DND-41 (cell line): ENCODE measurements at regions not wholly inside any gene's neighbourhood (a gene's known extent, or its start where the extent isn't known, plus 50 kb on each side); places are given as distances from the start of the nearest gene placed in this dataset.
A peak's percentile ranks its signal among the peaks of the same experiment; 100 is the strongest.

Experiments used
- ATAC-seq: fragments of 200-7000 bp; cut with Tn5 transposase; 3 replicates; pipeline ENCODE4 v1.9.1; 2021; ENCODE audit warnings: low read depth; ENCODE audit not compliant: insufficient read depth
- DNase-seq: peaks from one replicate; pipeline ENCODE4 v3.0.0-alpha.2; 2020
- H2AFZ ChIP-seq: 2 replicates; pipeline ENCODE4 v1.6.0; 2012; ENCODE audit warnings: low read depth, low read length
- H3K27ac ChIP-seq: 2 replicates; pipeline ENCODE4 v1.5.1; 2012; ENCODE audit warnings: low read length, inconsistent platforms
- H3K27me3 ChIP-seq: fragments of 200-600 bp; sonication (generic); 2 replicates; pipeline ENCODE4 v1.6.0; 2012; ENCODE audit warnings: low read length, mild to moderate bottlenecking, inconsistent platforms; ENCODE audit not compliant: insufficient read depth, poor library complexity
- H3K36me3 ChIP-seq: 2 replicates; pipeline ENCODE4 v1.5.1; 2012; ENCODE audit warnings: low read length, inconsistent platforms; ENCODE audit not compliant: insufficient read depth
- H3K4me1 ChIP-seq: 2 replicates; pipeline ENCODE4 v1.5.1; 2012; ENCODE audit warnings: mild to moderate bottlenecking, low read length; ENCODE audit not compliant: insufficient read depth
- H3K4me2 ChIP-seq: 2 replicates; pipeline ENCODE4 v1.6.0; 2012; ENCODE audit warnings: mild to moderate bottlenecking, moderate library complexity, low read length, inconsistent platforms; ENCODE audit not compliant: insufficient read depth
- H3K4me3 ChIP-seq, 2 experiments: fragments of 200-600 bp in 1 of 2; shearing (Covaris generic) in 1 of 2; 2 replicates each; pipeline ENCODE4 v1.5.1; 2012 to 2016; ENCODE audit warnings: inconsistent platforms in 2 of 2, low read length in 2 of 2, mild to moderate bottlenecking in 2 of 2, low read depth in 1 of 2, moderate library complexity in 1 of 2
- H3K79me2 ChIP-seq: 2 replicates; pipeline ENCODE4 v1.6.0; 2012; ENCODE audit warnings: low read length, inconsistent platforms; ENCODE audit not compliant: insufficient read depth
- H3K9ac ChIP-seq: 2 replicates; pipeline ENCODE4 v1.6.0; 2012; ENCODE audit warnings: low read depth, mild to moderate bottlenecking, inconsistent platforms, low read length, moderate library complexity
- H3K9me3 ChIP-seq: 2 replicates; pipeline ENCODE4 v1.5.1; 2012; ENCODE audit warnings: low read length, moderate library complexity, mild to moderate bottlenecking, inconsistent platforms; ENCODE audit not compliant: insufficient read depth, severe bottlenecking
- H4K20me1 ChIP-seq: 2 replicates; pipeline ENCODE4 v1.6.0; 2012; ENCODE audit warnings: low read length; ENCODE audit not compliant: insufficient read depth
- CTCF ChIP-seq: IDR thresholded peaks from 2 replicates; pipeline ENCODE4 v1.5.1; 2012; ENCODE audit warnings: borderline replicate concordance, low read length, moderate library complexity, mild to moderate bottlenecking; ENCODE audit not compliant: poor library complexity, severe bottlenecking; ENCODE audit errors: extremely low read depth
- EZH2 ChIP-seq: IDR thresholded peaks from 3 replicates; pipeline ENCODE4 v1.6.1; 2012; ENCODE audit warnings: borderline replicate concordance, low read depth, mild to moderate bottlenecking, moderate library complexity, low read length, inconsistent platforms; ENCODE audit not compliant: severe bottlenecking

GRCh38 chr18:76307293-76307690 lies 187.8 kb downstream of the ZNF516 start:
- TF ChIP-seq CTCF (no peak), EZH2 (no peak)
- H3K27me3 ChIP-seq, result no peaks in the 10 kb centered on the region
- no peak overlapping the region for H3K9ac ChIP-seq
- DNase-seq (no peak), ATAC-seq (peak; percentile 72)
- H3K79me2 ChIP-seq, result no peaks in the 10 kb centered on the region
- no peak overlapping the region for H3K4me3 ChIP-seq
- H3K9me3 ChIP-seq, result no peaks in the 10 kb centered on the region
- peak overlapping the region; percentile 53 for H3K27ac ChIP-seq
- H3K36me3 ChIP-seq, result no peaks in the 10 kb centered on the region
- H4K20me1 ChIP-seq, result no peaks in the 10 kb centered on the region
- peaks cover 14% of the 10 kb centered on the region for H3K4me1 ChIP-seq
- no peak overlapping the region; the same call in 1 of the 2 replicates for H3K4me2 ChIP-seq
- H2AFZ ChIP-seq, result peak overlapping the region; percentile 54

- Histone ChIP-seq H3K4me1 (peaks cover 14% of the 10 kb centered on the region), H2AFZ (peak overlapping the region; percentile 54), H3K4me3 (no peak overlapping the region), H3K9ac (no peak overlapping the region), H3K27ac (peak overlapping the region; percentile 53), H4K20me1 (no peaks in the 10 kb centered on the region), H3K36me3 (no peaks in the 10 kb centered on the region), H3K27me3 (no peaks in the 10 kb centered on the region), H3K79me2 (no peaks in the 10 kb centered on the region), H3K9me3 (no peaks in the 10 kb centered on the region), H3K4me2 (no peak overlapping the region; the same call in 1 of the 2 replicates)
- peak; percentile 48; the same call in 2 of the 3 replicates for ATAC-seq
- TF ChIP-seq CTCF (peak; percentile 43), EZH2 (no peak)
- DNase-seq, result no peak
These were observed 188.3 kb downstream of the ZNF516 start for GRCh38 chr18:76306685-76307292.

GRCh38 chr18:76285866-76286265 lies 209.2 kb downstream of the ZNF516 start:
- Histone ChIP-seq H3K4me3 (no peak overlapping the region), H3K36me3 (no peaks in the 10 kb centered on the region), H3K9ac (no peak overlapping the region), H3K27me3 (no peaks in the 10 kb centered on the region), H3K4me1 (no peaks in the 10 kb centered on the region), H2AFZ (no peak overlapping the region; the same call in 1 of the 2 replicates), H4K20me1 (no peaks in the 10 kb centered on the region), H3K9me3 (no peaks in the 10 kb centered on the region), H3K27ac (no peak overlapping the region), H3K4me2 (no peak overlapping the region), H3K79me2 (no peaks in the 10 kb centered on the region)
- ATAC-seq (no peak), DNase-seq (no peak)
- TF ChIP-seq CTCF, result no peak

- H2AFZ ChIP-seq, result no peak overlapping the region
- no peak overlapping the region for H3K4me2 ChIP-seq
- H3K4me1 ChIP-seq, result no peaks in the 10 kb centered on the region
- no peak overlapping the region for H3K4me3 ChIP-seq
- TF ChIP-seq EZH2 (no peak), CTCF (no peak)
- ATAC-seq (no peak), DNase-seq (no peak)
- no peaks in the 10 kb centered on the region for H4K20me1 ChIP-seq
- H3K27ac ChIP-seq, result no peak overlapping the region
- H3K79me2 ChIP-seq, result no peaks in the 10 kb centered on the region
- H3K9me3 ChIP-seq, result no peaks in the 10 kb centered on the region
- no peaks in the 10 kb centered on the region for H3K27me3 ChIP-seq
- H3K36me3 ChIP-seq, result no peaks in the 10 kb centered on the region
- no peak overlapping the region for H3K9ac ChIP-seq
These were observed 213.5 kb downstream of the ZNF516 start for GRCh38 chr18:76281565-76281964.
